H1 (cell line): ENCODE measurements at regions not wholly inside any gene's neighbourhood (a gene's known extent, or its start where the extent isn't known, plus 50 kb on each side); places are given as distances from the start of the nearest gene placed in this dataset.
A peak's percentile ranks its signal among the peaks of the same experiment; 100 is the strongest.

ENCODE experiments used
- CTCF ChIA-PET: fragments of 300-600 bp; sonication (Branson Sonifier 250); formaldehyde crosslinking; loops from one replicate; lab custom pipeline; 2021; ENCODE audit not compliant: partially characterized antibody; lab: Charles Lee
- POLR2A ChIA-PET: fragments of 300-600 bp; sonication (Branson Sonifier 250); formaldehyde crosslinking; loops from one replicate; lab custom pipeline; 2021; ENCODE audit warnings: inconsistent platforms; ENCODE audit not compliant: partially characterized antibody; lab: Charles Lee
- DNase-seq, 2 experiments: peaks; one replicate each; pipeline versions ENCODE4 v3.0.0 to v3.0.0-alpha.2; 2010 to 2022; ENCODE audit warnings: low spot score in 2 of 2, low read depth in 1 of 2, mixed read lengths in 1 of 2
- FAIRE-seq: peaks from 2 replicates; lab custom pipeline; 2011; peaks lifted over from hg19 to GRCh38; lab: Jason Lieb, UNC
- H2AFZ ChIP-seq: 2 replicates; pipeline ENCODE4 v1.8.1; 2012; ENCODE audit warnings: low read length, inconsistent platforms
- H2AK5ac ChIP-seq: 2 replicates; pipeline ENCODE4 v1.6.1; 2013; ENCODE audit warnings: low read depth, low read length
- H2BK120ac ChIP-seq: replicated peaks from 2 replicates; pipeline ENCODE3; 2013; ENCODE audit warnings: low read depth, low read length, inconsistent platforms
- H2BK12ac ChIP-seq: 2 replicates; pipeline ENCODE4 v1.6.1; 2013; ENCODE audit warnings: low read depth, low read length
- H2BK15ac ChIP-seq: 2 replicates; pipeline ENCODE4 v1.6.1; 2013; ENCODE audit warnings: low read length
- H2BK20ac ChIP-seq: 2 replicates; pipeline ENCODE4 v1.6.1; 2013; ENCODE audit warnings: low read length
- H2BK5ac ChIP-seq: 2 replicates; pipeline ENCODE4 v1.6.1; 2013; ENCODE audit warnings: low read depth, low read length
- H3K14ac ChIP-seq: 2 replicates; pipeline ENCODE4 v1.6.1; 2013; ENCODE audit warnings: inconsistent platforms; ENCODE audit not compliant: insufficient read length
- H3K18ac ChIP-seq: 2 replicates; pipeline ENCODE4 v1.6.1; 2013; ENCODE audit warnings: low read length; ENCODE audit errors: extremely low read depth
- H3K23ac ChIP-seq: 2 replicates; pipeline ENCODE4 v1.6.1; 2013; ENCODE audit warnings: inconsistent platforms; ENCODE audit not compliant: insufficient read length
- H3K23me2 ChIP-seq: 2 replicates; pipeline ENCODE4 v1.6.1; 2013; ENCODE audit warnings: low read depth, low read length
- H3K27ac ChIP-seq: 2 replicates; pipeline ENCODE4 v1.6.1; 2011; ENCODE audit warnings: low read depth, low read length, inconsistent platforms
- H3K27me3 ChIP-seq, 4 experiments: replicated peaks in 1 of 4; 1 replicate in 1 of 4; 2 replicates in 3 of 4; pipeline versions ENCODE4 v1.6.1 to v1.8.1; 2011 to 2013; ENCODE audit warnings: low read length in 3 of 4, mild to moderate bottlenecking in 3 of 4, inconsistent platforms in 2 of 4, mixed read lengths in 2 of 4, moderate library complexity in 1 of 4; ENCODE audit not compliant: control insufficient read depth in 3 of 4, insufficient read depth in 3 of 4; ENCODE audit errors: extremely low read depth in 1 of 4
- H3K36me3 ChIP-seq, 4 experiments: 2 replicates each; pipeline versions ENCODE4 v1.6.1 to v1.8.1; 2011 to 2013; ENCODE audit warnings: mild to moderate bottlenecking in 4 of 4, low read length in 3 of 4, moderate library complexity in 2 of 4, control low read depth in 1 of 4, inconsistent platforms in 1 of 4; ENCODE audit not compliant: insufficient read depth in 4 of 4, control insufficient read depth in 2 of 4
- H3K4ac ChIP-seq: replicated peaks from 2 replicates; pipeline ENCODE3; 2013; ENCODE audit warnings: low read length, low read depth, mixed read lengths, inconsistent platforms; ENCODE audit not compliant: insufficient read length
- H3K4me1 ChIP-seq, 4 experiments: replicated peaks in 1 of 4; 1 replicate in 1 of 4; 2 replicates in 3 of 4; pipeline versions ENCODE4 v1.6.1 to v1.8.1; 2011 to 2013; ENCODE audit warnings: low read length in 3 of 4, inconsistent platforms in 2 of 4, mixed read lengths in 1 of 4; ENCODE audit not compliant: insufficient read depth in 4 of 4, control insufficient read depth in 3 of 4
- H3K4me2 ChIP-seq, 2 experiments: 2 replicates each; pipeline versions ENCODE4 v1.6.1 to v1.8.1; 2011 to 2013; ENCODE audit warnings: low read depth in 2 of 2, low read length in 2 of 2, control low read depth in 1 of 2, inconsistent platforms in 1 of 2, mild to moderate bottlenecking in 1 of 2; ENCODE audit not compliant: insufficient read depth in 1 of 2
- H3K4me3 ChIP-seq, 4 experiments: fragments of 200-600, 300-600 bp in 1 of 4; sonication (generic), shearing (Covaris generic), sonication (Bioruptor Twin) in 1 of 4; 2 replicates each; pipeline versions ENCODE4 v1.5.1 to v1.8.1; 2011 to 2016; ENCODE audit warnings: low read length in 4 of 4, low read depth in 3 of 4, control low read depth in 2 of 4, inconsistent platforms in 2 of 4, mild to moderate bottlenecking in 2 of 4, mixed read lengths in 1 of 4, moderate library complexity in 1 of 4; ENCODE audit not compliant: insufficient read depth in 2 of 4; ENCODE audit errors: extremely low read depth in 1 of 4
- H3K56ac ChIP-seq: replicated peaks from 2 replicates; pipeline ENCODE3; 2013; ENCODE audit warnings: low read depth, mild to moderate bottlenecking, mixed read lengths, low read length, inconsistent platforms; ENCODE audit not compliant: insufficient read length
- H3K79me1 ChIP-seq: 2 replicates; pipeline ENCODE4 v1.6.1; 2013; ENCODE audit warnings: low read depth, low read length, control low read depth
- H3K79me2 ChIP-seq, 2 experiments: 2 replicates each; pipeline versions ENCODE4 v1.6.1 to v1.8.1; 2012 to 2013; ENCODE audit warnings: low read length in 2 of 2, mild to moderate bottlenecking in 2 of 2, inconsistent platforms in 1 of 2; ENCODE audit not compliant: insufficient read depth in 2 of 2, control insufficient read depth in 1 of 2
- H3K9ac ChIP-seq, 4 experiments: replicated peaks in 1 of 4; 1 replicate in 1 of 4; 2 replicates in 3 of 4; pipeline versions ENCODE4 v1.6.1 to v1.8.1; 2011 to 2013; ENCODE audit warnings: low read depth in 3 of 4, low read length in 3 of 4, control low read depth in 2 of 4, mild to moderate bottlenecking in 2 of 4, moderate library complexity in 2 of 4, inconsistent platforms in 1 of 4; ENCODE audit errors: extremely low read depth in 1 of 4
- H3K9me3 ChIP-seq, 2 experiments: 2 replicates each; pipeline versions ENCODE4 v1.6.1 to v1.8.1; 2012 to 2013; ENCODE audit warnings: mild to moderate bottlenecking in 2 of 2, moderate library complexity in 2 of 2, control low read depth in 1 of 2, inconsistent platforms in 1 of 2, low read depth in 1 of 2, low read length in 1 of 2, mixed read lengths in 1 of 2; ENCODE audit not compliant: insufficient read depth in 2 of 2
- H4K20me1 ChIP-seq, 2 experiments: replicated peaks in 1 of 2; 2 replicates each; pipeline versions ENCODE3 to v1.8.1; 2011 to 2013; ENCODE audit warnings: inconsistent platforms in 2 of 2, low read length in 2 of 2, mild to moderate bottlenecking in 1 of 2; ENCODE audit not compliant: insufficient read depth in 2 of 2, control insufficient read depth in 1 of 2
- H4K5ac ChIP-seq: 2 replicates; pipeline ENCODE4 v1.6.1; 2013; ENCODE audit warnings: low read length, low read depth, mixed read lengths, inconsistent platforms; ENCODE audit not compliant: insufficient read length
- H4K8ac ChIP-seq: 2 replicates; pipeline ENCODE4 v1.8.0; 2013; ENCODE audit warnings: mild to moderate bottlenecking, moderate library complexity, low read length, inconsistent platforms; ENCODE audit not compliant: insufficient read depth; ENCODE audit errors: extremely low read depth
- H4K91ac ChIP-seq: replicated peaks from 2 replicates; pipeline ENCODE3; 2013; ENCODE audit warnings: low read length, mixed read lengths, inconsistent platforms; ENCODE audit not compliant: insufficient read length
- EZH2 ChIP-seq: fragments of 200-600 bp; sonication (generic); IDR thresholded peaks from 2 replicates; pipeline ENCODE4 v1.7.1; 2012; ENCODE audit warnings: low read depth, mild to moderate bottlenecking, moderate library complexity, low read length, inconsistent platforms; ENCODE audit not compliant: severe bottlenecking
- WGBS, 2 experiments: shearing (Covaris generic) in 1 of 2; methylation state at CpG; one replicate each; pipeline versions ENCODE4 v1.1.6 to v1.1.7; 2013 to 2015; ENCODE audit warnings: low lambda C conversion rate in 2 of 2, mixed read lengths in 2 of 2, inconsistent platforms in 1 of 2, low coverage in 1 of 2, missing lambda C conversion rate in 1 of 2; ENCODE audit not compliant: insufficient replicate concordance in 2 of 2, insufficient coverage in 1 of 2, insufficient read length in 1 of 2; ENCODE audit errors: extremely low coverage in 1 of 2, missing lambda C conversion rate in 1 of 2; 5-methylcytosine and 5-hydroxymethylcytosine counted together

GRCh38 chr15:36156879-36157427, 422.5 kb upstream of the CDIN1 start:
- WGBS, 2 experiments, result 90% methylated on average over 1 of the region's 1 CpG; no CpG with 5 or more reads in 1 of the 2 experiments
- H3K23me2 ChIP-seq, result no peaks in the 10 kb centered on the region
- H2BK120ac ChIP-seq, result no peak overlapping the region
- H3K9ac ChIP-seq, result no peak overlapping the region
- no peak overlapping the region for H4K8ac ChIP-seq
- H3K56ac ChIP-seq, result no peak overlapping the region
- no peak overlapping the region for H3K4ac ChIP-seq
- no peaks in the 10 kb centered on the region for H4K20me1 ChIP-seq
- no peaks in the 10 kb centered on the region for H3K36me3 ChIP-seq
- H2BK5ac ChIP-seq, result no peak overlapping the region
- no peaks in the 10 kb centered on the region for H3K79me1 ChIP-seq
- no peak for DNase-seq
- no peak overlapping the region for H2BK15ac ChIP-seq
- H3K4me1 ChIP-seq, result no peaks in the 10 kb centered on the region; a peak in 1 of 7 replicates
- no peak overlapping the region for H3K4me2 ChIP-seq
- CTCF ChIA-PET, result no interaction called here
- no peak overlapping the region for H2BK20ac ChIP-seq
- FAIRE-seq, result no peak
- H3K4me3 ChIP-seq, result no peak overlapping the region
- no peak overlapping the region for H4K91ac ChIP-seq
- no peaks in the 10 kb centered on the region for H3K79me2 ChIP-seq
- H3K9me3 ChIP-seq, result no peaks in the 10 kb centered on the region
- POLR2A ChIA-PET, result no interaction called here
- no peak overlapping the region for H2BK12ac ChIP-seq
- no peak overlapping the region for H4K5ac ChIP-seq
- H3K27ac ChIP-seq, result no peak overlapping the region
- H3K14ac ChIP-seq, result no peak overlapping the region
- H3K23ac ChIP-seq, result no peak overlapping the region
- H2AFZ ChIP-seq, result 0 out of 2 replicates have a peak overlapping the region, but pooled peaks have one; percentile 46
- no peaks in the 10 kb centered on the region for H3K27me3 ChIP-seq
- H2AK5ac ChIP-seq, result no peak overlapping the region
- H3K18ac ChIP-seq, result no peak overlapping the region
- no peak for TF ChIP-seq EZH2
